IPS DF 6.9 (cell line): ENCODE measurements at regions not wholly inside any gene's neighbourhood (a gene's known extent, or its start where the extent isn't known, plus 50 kb on each side); places are given as distances from the start of the nearest gene placed in this dataset.

Experiments used
- DNase-seq: peaks from one replicate; pipeline ENCODE4 v3.0.0-alpha.2; 2013; ENCODE audit warnings: low read depth, low spot score
- H3K27ac ChIP-seq: one replicate; pipeline ENCODE4 v1.5.1; 2013; ENCODE audit warnings: low read length, control low read depth
- H3K27me3 ChIP-seq: 2 replicates; pipeline ENCODE4 v1.6.1; 2013; ENCODE audit warnings: mild to moderate bottlenecking, low read length; ENCODE audit not compliant: control insufficient read depth, insufficient read depth
- H3K36me3 ChIP-seq: 2 replicates; pipeline ENCODE4 v1.6.1; 2013; ENCODE audit warnings: low read length; ENCODE audit not compliant: control insufficient read depth, insufficient read depth
- H3K4me1 ChIP-seq: 2 replicates; pipeline ENCODE4 v1.6.1; 2013; ENCODE audit warnings: low read length; ENCODE audit not compliant: control insufficient read depth, insufficient read depth
- H3K4me3 ChIP-seq: 2 replicates; pipeline ENCODE4 v1.5.1; 2013; ENCODE audit warnings: mild to moderate bottlenecking, low read length
- H3K9me3 ChIP-seq: 2 replicates; pipeline ENCODE4 v1.6.1; 2013; ENCODE audit warnings: low read length, inconsistent platforms; ENCODE audit not compliant: control insufficient read depth, insufficient read depth
- WGBS: extraction: QIAGEN DNeasy Blood & Tissue Kit; methylation state at CpG from one replicate; pipeline ENCODE4 v1.1.7; 2013; ENCODE audit warnings: mixed read lengths, missing lambda C conversion rate; ENCODE audit not compliant: insufficient read length, insufficient coverage; 5-methylcytosine and 5-hydroxymethylcytosine counted together

DNA sequence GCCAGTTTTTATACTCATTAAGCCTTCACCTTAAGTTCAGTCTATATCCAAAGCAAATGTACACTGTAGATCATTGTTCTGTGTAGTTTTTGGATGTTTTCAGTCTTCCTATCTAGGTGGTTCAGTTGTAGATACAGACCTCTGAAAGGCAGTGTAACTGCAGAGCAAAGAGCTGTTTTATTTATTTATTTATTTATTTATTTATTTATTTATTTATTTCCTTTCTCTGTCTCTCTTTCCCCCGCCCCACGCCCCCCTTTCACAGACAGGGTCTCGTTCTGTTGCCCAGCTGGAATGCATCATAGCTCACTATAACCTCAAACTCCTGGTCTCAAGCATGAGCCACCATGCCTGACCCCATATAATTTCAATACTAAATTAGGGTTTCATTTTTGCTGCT, 281.8 kb upstream of the KLHL1 start:
- H3K4me3 ChIP-seq: no peak overlapping the region
- H3K9me3 ChIP-seq: no peaks in the 10 kb centered on the region
- H3K27me3 ChIP-seq: no peaks in the 10 kb centered on the region
- H3K27ac ChIP-seq: no peak overlapping the region
- WGBS: no CpG with 5 or more reads among the region's 3 CpGs
- H3K4me1 ChIP-seq: peaks cover 1% of the 10 kb centered on the region; the same call in 1 of the 2 replicates
- no peak for DNase-seq
- no peaks in the 10 kb centered on the region for H3K36me3 ChIP-seq

- H3K4me1 ChIP-seq: peaks cover 1% of the 10 kb centered on the region; the same call in 1 of the 2 replicates
- H3K36me3 ChIP-seq: no peaks in the 10 kb centered on the region
- no peak for DNase-seq
- WGBS: no CpG with 5 or more reads among the region's 1 CpG
- H3K27me3 ChIP-seq: no peaks in the 10 kb centered on the region
- H3K27ac ChIP-seq: no peak overlapping the region
- no peaks in the 10 kb centered on the region for H3K9me3 ChIP-seq
- no peak overlapping the region for H3K4me3 ChIP-seq
Measured at GRCh38 chr13:70388935-70389334, 280.7 kb upstream of the KLHL1 start.

DNA sequence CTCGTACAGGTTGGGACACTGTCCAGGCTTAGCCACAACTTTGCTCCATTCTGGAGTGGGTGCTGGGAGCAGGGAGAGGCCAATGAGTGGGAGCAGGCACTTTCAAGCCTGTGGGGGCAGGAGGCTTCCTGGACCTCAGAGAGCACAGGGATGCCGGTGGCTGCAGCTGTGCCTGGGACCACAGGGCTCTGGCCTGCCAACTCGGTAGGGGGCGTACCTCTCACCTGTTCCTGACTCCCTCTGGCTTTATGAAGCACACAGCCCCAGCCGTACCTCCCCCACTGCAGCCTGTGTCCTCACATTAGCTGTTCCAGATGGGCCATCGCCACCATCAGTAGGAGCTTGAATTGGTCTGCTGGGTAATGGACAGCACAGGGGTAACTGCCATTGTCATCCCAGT, 278.7 kb upstream of the KLHL1 start:
- no peaks in the 10 kb centered on the region for H3K4me1 ChIP-seq
- DNase-seq: no peak
- no peak overlapping the region for H3K4me3 ChIP-seq
- H3K9me3 ChIP-seq: no peaks in the 10 kb centered on the region
- H3K27ac ChIP-seq: no peak overlapping the region
- WGBS: no CpG with 5 or more reads among the region's 6 CpGs
- H3K27me3 ChIP-seq: no peaks in the 10 kb centered on the region
- no peaks in the 10 kb centered on the region for H3K36me3 ChIP-seq

GRCh38 chr13:70385852-70386251, 277.6 kb upstream of the KLHL1 start:
- Histone ChIP-seq H3K27ac (no peak overlapping the region), H3K27me3 (no peaks in the 10 kb centered on the region), H3K9me3 (no peaks in the 10 kb centered on the region), H3K36me3 (no peaks in the 10 kb centered on the region), H3K4me1 (no peaks in the 10 kb centered on the region), H3K4me3 (no peak overlapping the region)
- no peak for DNase-seq
- no CpG with 5 or more reads among the region's 4 CpGs for WGBS

GRCh38 chr13:70384156-70384555, 275.9 kb upstream of the KLHL1 start:
- Histone ChIP-seq H3K36me3 (no peaks in the 10 kb centered on the region), H3K4me1 (no peaks in the 10 kb centered on the region), H3K27ac (no peak overlapping the region), H3K27me3 (no peaks in the 10 kb centered on the region), H3K9me3 (no peaks in the 10 kb centered on the region), H3K4me3 (no peak overlapping the region)
- DNase-seq: no peak
- no CpG with 5 or more reads among the region's 3 CpGs for WGBS

GRCh38 chr13:70380809-70381208, 272.6 kb upstream of the KLHL1 start:
- DNase-seq: no peak
- no peaks in the 10 kb centered on the region for H3K36me3 ChIP-seq
- WGBS: no CpG with 5 or more reads among the region's 2 CpGs
- no peaks in the 10 kb centered on the region for H3K27me3 ChIP-seq
- H3K9me3 ChIP-seq: no peaks in the 10 kb centered on the region
- H3K4me1 ChIP-seq: no peaks in the 10 kb centered on the region
- no peak overlapping the region for H3K27ac ChIP-seq
- no peak overlapping the region for H3K4me3 ChIP-seq

- Histone ChIP-seq H3K4me1 (no peaks in the 10 kb centered on the region), H3K9me3 (no peaks in the 10 kb centered on the region), H3K27me3 (no peaks in the 10 kb centered on the region), H3K4me3 (no peak overlapping the region), H3K27ac (no peak overlapping the region), H3K36me3 (no peaks in the 10 kb centered on the region)
- no CpG with 5 or more reads among the region's 2 CpGs for WGBS
- DNase-seq: no peak
Measured at GRCh38 chr13:70375718-70376117, 267.5 kb upstream of the KLHL1 start.

DNA sequence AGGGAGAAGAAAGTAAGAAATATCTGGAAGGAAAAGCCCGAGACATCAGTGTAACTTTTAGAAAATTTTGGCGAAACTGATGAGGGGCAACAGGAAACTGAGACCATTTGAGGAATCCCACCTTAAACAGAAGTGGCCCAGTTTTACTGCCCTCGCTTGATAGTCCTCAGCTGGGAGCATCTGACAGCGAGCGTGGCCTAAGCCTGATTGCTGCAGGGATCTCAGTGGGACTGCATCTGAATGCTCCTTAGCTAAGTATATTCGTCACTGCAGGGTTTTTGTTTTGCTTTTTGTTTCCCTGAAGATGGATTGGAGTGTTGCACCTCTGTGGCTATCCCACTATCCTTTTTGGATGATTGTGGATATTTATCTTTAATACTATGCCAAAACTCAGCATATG, 262.7 kb upstream of the KLHL1 start:
- no CpG with 5 or more reads among the region's 6 CpGs for WGBS

DNA sequence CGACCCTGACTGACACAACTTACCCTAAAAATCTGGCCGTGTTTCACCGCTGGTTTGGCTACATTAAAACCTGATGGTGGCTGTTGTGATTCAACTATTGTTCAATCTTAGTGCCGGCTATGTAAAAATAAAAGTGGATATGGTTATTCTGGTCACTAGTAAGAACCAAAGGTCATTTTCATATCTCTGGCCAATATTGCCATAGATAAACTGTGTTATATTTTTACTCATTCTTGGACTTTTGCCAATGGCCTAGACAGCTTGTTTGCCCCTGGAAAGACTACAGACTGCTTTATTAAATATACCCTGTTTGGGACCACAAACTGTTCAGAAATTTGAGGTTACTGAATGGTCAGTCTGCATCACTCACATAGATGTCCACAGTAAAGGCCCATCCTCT, 258.5 kb upstream of the KLHL1 start:
- no peaks in the 10 kb centered on the region for H3K27me3 ChIP-seq
- DNase-seq: no peak
- H3K4me1 ChIP-seq: no peaks in the 10 kb centered on the region
- H3K9me3 ChIP-seq: no peaks in the 10 kb centered on the region
- H3K27ac ChIP-seq: no peak overlapping the region
- WGBS: no CpG with 5 or more reads among the region's 4 CpGs
- no peak overlapping the region for H3K4me3 ChIP-seq
- H3K36me3 ChIP-seq: no peaks in the 10 kb centered on the region

More for the DNA sequence above, 262.7 kb upstream of the KLHL1 start:
- H3K4me3 ChIP-seq: no peak overlapping the region
- H3K27me3 ChIP-seq: no peaks in the 10 kb centered on the region
- no peak for DNase-seq
- no peaks in the 10 kb centered on the region for H3K36me3 ChIP-seq
- no peaks in the 10 kb centered on the region for H3K4me1 ChIP-seq
- no peaks in the 10 kb centered on the region for H3K9me3 ChIP-seq
- H3K27ac ChIP-seq: no peak overlapping the region

DNA sequence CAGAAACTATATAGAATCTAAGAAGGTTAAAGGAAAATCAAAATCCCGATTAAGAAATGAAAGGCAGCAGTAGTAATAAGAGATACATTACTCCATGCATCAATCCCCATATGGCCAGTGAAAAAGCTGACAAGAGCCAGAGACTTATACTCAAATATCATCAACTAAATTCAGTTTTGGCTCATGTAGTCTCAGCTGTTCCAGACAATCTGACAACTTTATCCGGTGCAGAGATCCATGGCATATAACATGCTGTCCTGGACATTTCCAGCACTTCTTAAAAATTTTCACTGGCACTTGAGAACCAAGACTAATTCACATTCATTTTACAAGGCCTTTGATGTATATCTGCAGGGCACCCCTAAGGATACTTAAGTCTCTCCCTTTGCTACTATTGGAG, 255.7 kb upstream of the KLHL1 start:
- Histone ChIP-seq H3K36me3 (no peaks in the 10 kb centered on the region), H3K4me3 (no peak overlapping the region), H3K27ac (no peak overlapping the region), H3K27me3 (no peaks in the 10 kb centered on the region), H3K9me3 (no peaks in the 10 kb centered on the region), H3K4me1 (no peaks in the 10 kb centered on the region)
- DNase-seq: no peak
- no CpG with 5 or more reads among the region's 2 CpGs for WGBS

DNA sequence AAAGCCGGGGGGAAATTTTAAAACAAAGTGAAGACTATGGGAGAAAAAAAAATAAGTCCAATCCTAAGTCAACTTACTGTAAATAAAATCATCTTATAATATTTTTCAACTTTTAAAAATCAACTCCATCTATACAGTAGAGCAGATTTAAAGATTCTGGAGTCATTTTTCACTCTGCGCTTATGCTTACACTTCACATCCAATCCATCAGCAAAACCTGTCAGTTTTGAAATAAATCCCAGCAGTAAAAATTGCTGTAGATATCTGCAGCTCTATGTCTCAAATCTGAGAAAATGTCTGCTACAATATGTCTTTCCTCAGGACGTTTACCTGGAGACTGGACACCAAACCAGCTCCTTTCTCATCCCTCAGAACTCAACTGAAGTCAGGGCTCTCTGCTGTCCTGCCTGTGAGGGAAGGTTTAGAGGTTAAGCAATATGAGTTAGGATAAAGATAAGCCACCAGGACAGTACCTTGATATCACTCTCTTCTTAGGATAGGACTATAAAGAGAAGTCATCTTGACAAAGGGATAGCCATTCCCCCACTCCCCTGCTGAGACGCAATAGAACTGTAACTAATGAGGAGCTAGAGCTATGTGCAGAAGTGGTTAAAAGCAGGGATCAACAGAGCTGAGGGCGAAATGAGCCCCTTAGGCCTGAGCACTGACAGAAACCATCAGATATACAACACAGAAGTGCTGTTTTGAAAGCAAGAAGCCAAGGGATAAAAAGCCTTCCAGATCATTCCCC, 254.7 kb upstream of the KLHL1 start:
- Histone ChIP-seq H3K4me3 (no peak overlapping the region), H3K27me3 (no peaks in the 10 kb centered on the region), H3K36me3 (no peaks in the 10 kb centered on the region), H3K27ac (no peak overlapping the region), H3K4me1 (no peaks in the 10 kb centered on the region), H3K9me3 (no peaks in the 10 kb centered on the region)
- DNase-seq: no peak
- WGBS: no CpG with 5 or more reads among the region's 5 CpGs
